ENCODE measurements at regions not wholly inside any gene's neighbourhood (a gene's known extent, or its start where the extent isn't known, plus 50 kb on each side); places are given as distances from the start of the nearest gene placed in this dataset.

DNA sequence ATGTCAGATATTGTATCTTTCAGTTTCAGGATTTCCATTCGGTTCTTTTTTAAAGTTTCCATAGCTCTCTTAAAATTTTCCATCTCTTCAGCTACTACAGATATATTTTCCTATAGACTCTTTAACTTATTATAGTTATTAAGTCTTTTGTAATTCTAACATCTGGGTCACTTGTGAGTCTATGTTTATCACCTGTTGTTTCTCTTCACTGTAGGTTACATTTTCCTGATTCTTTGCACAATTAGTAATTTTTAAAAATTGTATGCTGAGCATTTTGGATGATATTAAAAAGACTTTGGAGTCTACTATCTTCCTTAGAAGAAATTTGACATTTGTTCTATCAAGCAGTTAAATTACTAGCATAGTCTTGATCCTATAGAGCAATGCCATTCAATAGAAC, 140.7 kb downstream of the QRSL1 start:
- TF ChIP-seq TEAD4 (IDR thresholded peaks at IDR 0.05) (no peak), CEBPB (IDR thresholded peaks at IDR 0.05) (no peak), RAD21 (IDR thresholded peaks at IDR 0.05; ENCODE audit: low read depth) (no peak), EP300 (IDR thresholded peaks at IDR 0.05; ENCODE audit: borderline replicate concordance) (no peak), YY1 (IDR thresholded peaks at IDR 0.05; ENCODE audit: low read depth) (no peak), CREB1 (IDR thresholded peaks at IDR 0.05; ENCODE audit: low read depth) (no peak), TAF1 (IDR thresholded peaks at IDR 0.05; ENCODE audit: low read depth) (no peak), FOXM1 (IDR thresholded peaks at IDR 0.05; ENCODE audit: borderline replicate concordance, low read depth) (no peak), NFIC (IDR thresholded peaks at IDR 0.05) (no peak)
- TF ChIP-seq, protein P1, sequence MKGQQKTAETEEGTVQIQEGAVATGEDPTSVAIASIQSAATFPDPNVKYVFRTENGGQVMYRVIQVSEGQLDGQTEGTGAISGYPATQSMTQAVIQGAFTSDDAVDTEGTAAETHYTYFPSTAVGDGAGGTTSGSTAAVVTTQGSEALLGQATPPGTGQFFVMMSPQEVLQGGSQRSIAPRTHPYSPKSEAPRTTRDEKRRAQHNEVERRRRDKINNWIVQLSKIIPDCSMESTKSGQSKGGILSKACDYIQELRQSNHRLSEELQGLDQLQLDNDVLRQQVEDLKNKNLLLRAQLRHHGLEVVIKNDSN (IDR thresholded peaks at IDR 0.05) = no peak
- TF ChIP-seq, protein P2, sequence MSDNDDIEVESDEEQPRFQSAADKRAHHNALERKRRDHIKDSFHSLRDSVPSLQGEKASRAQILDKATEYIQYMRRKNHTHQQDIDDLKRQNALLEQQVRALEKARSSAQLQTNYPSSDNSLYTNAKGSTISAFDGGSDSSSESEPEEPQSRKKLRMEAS (IDR thresholded peaks at IDR 0.05) = no peak

All from Ishikawa (cell line).